ENCODE measurements at regions not wholly inside any gene's neighbourhood (a gene's known extent, or its start where the extent isn't known, plus 50 kb on each side); places are given as distances from the start of the nearest gene placed in this dataset.

DNA sequence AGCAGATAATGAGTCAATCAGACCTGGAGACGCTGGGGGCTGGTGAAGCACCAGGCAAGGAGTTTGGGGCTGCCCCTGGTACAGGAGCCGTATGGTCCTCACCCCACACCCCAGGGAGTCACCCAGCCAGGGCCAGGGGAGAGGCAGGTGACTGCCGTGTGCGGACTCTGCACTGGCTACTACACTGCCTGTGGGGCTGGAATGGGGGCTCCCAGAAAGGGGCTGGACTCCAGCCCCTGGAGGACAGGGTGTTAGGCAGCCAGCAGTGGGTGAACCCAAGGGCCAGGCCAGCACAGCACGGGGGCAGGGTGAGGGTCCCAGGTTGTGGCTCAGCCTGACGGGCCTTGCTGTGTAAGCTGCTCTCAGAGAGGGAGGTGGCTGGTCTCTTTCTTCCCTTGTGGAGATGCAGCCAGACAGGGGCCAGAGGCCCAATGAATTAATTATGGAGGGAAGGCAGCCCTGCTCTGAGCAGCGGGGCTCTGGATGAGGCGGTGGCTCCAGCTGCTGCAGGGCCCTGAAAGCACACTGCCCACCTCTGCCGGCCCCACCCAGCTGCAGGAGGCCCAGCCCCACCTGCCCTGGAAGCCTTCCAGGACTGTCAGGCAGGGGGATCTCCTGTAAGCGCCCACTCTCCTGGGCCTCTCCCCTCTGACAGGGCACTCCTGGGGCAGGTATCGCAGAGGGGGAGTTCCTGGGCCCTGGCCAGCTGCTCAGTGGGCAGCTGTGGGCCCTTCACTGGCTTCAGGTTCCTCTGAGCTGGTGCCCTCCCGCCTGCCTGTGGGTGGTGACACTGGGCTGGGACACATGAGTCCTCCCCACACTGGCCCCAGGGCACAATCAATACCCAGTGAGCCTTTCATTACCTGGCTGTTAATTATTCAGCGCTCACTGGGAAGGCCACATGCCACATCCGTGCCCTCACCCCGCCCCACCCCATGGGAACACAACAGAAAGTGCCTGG, 142.5 kb upstream of the C14orf180 start:
- no peaks in the 10 kb centered on the region for H3K4me1 ChIP-seq
- no peaks in the 10 kb centered on the region for H3K27me3 ChIP-seq
- peak overlapping the region in 1 of 3 donors; percentile 61 for H3K4me3 ChIP-seq
- no peaks in the 10 kb centered on the region for H3K9me3 ChIP-seq
- intact Hi-C loops (cut with DNase I; ENCODE audit: low total_unique reads) = no loop called here
- DNase-seq (ENCODE audit: low spot score in 2 of 2) = no peak
- no peaks in the 10 kb centered on the region for H3K36me3 ChIP-seq
- H3K27ac ChIP-seq = peak overlapping the region in 1 of 2 donors; percentile 52
- TF ChIP-seq POLR2AphosphoS5 (IDR thresholded peaks at IDR 0.05) = no peak
- TF ChIP-seq, protein P1, sequence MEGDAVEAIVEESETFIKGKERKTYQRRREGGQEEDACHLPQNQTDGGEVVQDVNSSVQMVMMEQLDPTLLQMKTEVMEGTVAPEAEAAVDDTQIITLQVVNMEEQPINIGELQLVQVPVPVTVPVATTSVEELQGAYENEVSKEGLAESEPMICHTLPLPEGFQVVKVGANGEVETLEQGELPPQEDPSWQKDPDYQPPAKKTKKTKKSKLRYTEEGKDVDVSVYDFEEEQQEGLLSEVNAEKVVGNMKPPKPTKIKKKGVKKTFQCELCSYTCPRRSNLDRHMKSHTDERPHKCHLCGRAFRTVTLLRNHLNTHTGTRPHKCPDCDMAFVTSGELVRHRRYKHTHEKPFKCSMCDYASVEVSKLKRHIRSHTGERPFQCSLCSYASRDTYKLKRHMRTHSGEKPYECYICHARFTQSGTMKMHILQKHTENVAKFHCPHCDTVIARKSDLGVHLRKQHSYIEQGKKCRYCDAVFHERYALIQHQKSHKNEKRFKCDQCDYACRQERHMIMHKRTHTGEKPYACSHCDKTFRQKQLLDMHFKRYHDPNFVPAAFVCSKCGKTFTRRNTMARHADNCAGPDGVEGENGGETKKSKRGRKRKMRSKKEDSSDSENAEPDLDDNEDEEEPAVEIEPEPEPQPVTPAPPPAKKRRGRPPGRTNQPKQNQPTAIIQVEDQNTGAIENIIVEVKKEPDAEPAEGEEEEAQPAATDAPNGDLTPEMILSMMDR (IDR thresholded peaks at IDR 0.05) = no peak
- TF ChIP-seq POLR2A (IDR thresholded peaks at IDR 0.05) = no peak

GRCh38 chr14:104437703-104438102, 141.9 kb upstream of the C14orf180 start:
- TF ChIP-seq, protein P1 (IDR thresholded peaks at IDR 0.05) = no peak
- TF ChIP-seq POLR2A (IDR thresholded peaks at IDR 0.05) (no peak), POLR2AphosphoS5 (IDR thresholded peaks at IDR 0.05) (no peak)
- Histone ChIP-seq H3K36me3 (no peaks in the 10 kb centered on the region), H3K4me3 (no peak overlapping the region), H3K4me1 (no peaks in the 10 kb centered on the region), H3K27ac (no peak overlapping the region), H3K27me3 (no peaks in the 10 kb centered on the region), H3K9me3 (no peaks in the 10 kb centered on the region)
- no peak for DNase-seq (ENCODE audit: low spot score in 2 of 2)
- intact Hi-C loops (cut with DNase I; ENCODE audit: low total_unique reads) = no loop called here

DNA sequence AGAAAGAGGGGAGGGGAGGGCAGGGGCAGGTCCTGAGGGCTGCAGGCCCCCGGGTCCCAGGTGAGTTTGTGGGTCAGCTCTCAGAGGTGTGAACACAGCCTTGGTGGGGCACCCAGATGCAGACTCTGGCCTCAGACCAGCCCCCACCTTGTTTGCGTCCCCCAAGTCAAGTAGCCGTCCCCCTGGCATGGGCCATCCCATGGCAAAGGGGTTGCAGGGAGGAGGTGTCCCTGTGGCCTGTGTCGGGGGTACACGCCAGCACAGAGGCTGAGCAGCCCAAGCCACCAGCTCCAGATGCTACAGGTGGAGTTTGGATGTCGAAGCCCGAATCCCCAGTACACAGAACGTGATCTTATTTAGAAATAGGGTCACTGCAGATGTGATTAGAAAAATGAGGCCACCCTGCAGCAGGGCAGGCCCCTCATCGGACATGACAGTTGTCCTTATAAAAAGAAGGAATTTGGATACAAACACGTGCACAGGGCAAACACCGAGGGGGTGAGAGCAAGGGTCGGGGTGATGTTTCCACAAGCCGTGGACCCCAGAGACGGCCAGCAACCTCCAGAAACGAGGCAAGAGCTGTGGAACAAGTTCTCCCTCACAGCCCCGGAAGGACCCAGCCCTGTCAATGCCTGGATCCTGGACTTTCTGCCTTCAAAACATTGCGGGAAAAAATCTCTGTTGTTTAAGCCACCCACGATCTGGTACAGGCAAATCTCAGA, 141.2 kb upstream of the C14orf180 start:
- intact Hi-C loops (cut with DNase I; ENCODE audit: low total_unique reads) = no loop called here
- H3K4me1 ChIP-seq = no peaks in the 10 kb centered on the region

DNA sequence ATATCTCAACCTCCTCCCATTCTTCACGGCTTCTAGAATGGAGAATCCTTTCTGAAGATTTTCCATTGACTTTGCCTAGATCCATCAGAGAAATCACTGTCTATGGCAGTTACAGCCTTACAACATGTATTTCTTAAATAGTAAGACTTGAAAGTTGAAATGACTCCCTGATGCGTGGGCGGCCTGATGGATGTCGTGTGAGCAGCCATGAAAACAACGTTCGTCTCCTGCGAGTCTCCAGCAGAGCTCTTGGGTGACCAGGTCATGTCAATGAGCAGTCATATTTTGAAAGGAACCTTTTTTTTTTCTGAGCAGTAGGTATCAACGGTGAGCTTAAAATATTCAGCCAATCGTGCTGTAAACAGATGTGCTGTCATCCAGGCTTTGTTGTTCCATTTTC, 139.9 kb upstream of the C14orf180 start:
- Histone ChIP-seq H3K4me3 (no peak overlapping the region), H3K27me3 (no peaks in the 10 kb centered on the region), H3K36me3 (no peaks in the 10 kb centered on the region), H3K4me1 (no peaks in the 10 kb centered on the region), H3K27ac (no peak overlapping the region), H3K9me3 (no peaks in the 10 kb centered on the region)
- intact Hi-C loops (cut with DNase I; ENCODE audit: low total_unique reads) = no loop called here
- TF ChIP-seq, protein P1 (IDR thresholded peaks at IDR 0.05) = no peak
- TF ChIP-seq POLR2A (IDR thresholded peaks at IDR 0.05) (no peak), POLR2AphosphoS5 (IDR thresholded peaks at IDR 0.05) (no peak)
- no peak for DNase-seq (ENCODE audit: low spot score in 2 of 2)

More for the DNA sequence above, 141.2 kb upstream of the C14orf180 start:
- DNase-seq (ENCODE audit: low spot score in 2 of 2) = peak; percentile 9 to 41
- TF ChIP-seq, protein P1 (IDR thresholded peaks at IDR 0.05) = no peak
- TF ChIP-seq POLR2AphosphoS5 (IDR thresholded peaks at IDR 0.05) = no peak
- Histone ChIP-seq H3K27ac (no peak overlapping the region), H3K36me3 (no peaks in the 10 kb centered on the region), H3K27me3 (no peaks in the 10 kb centered on the region), H3K9me3 (no peaks in the 10 kb centered on the region), H3K4me3 (no peak overlapping the region)

Data from breast epithelium (tissue), 4 donors.